Kidney (tissue), 13 donors: ENCODE measurements at regions not wholly inside any gene's neighbourhood (a gene's known extent, or its start where the extent isn't known, plus 50 kb on each side); places are given as distances from the start of the nearest gene placed in this dataset.

Experiments
- DNase-seq, 5 donors: peaks; one replicate each; pipeline ENCODE4 v3.0.0-alpha.2; 2013 to 2020
- FAIRE-seq: peaks from 2 replicates; lab custom pipeline; 2012; peaks lifted over from hg19 to GRCh38; lab: Jason Lieb, UNC
- H3K27ac ChIP-seq, 2 donors: one replicate each; pipeline ENCODE4 v1.7.0; 2013; ENCODE audit warnings: low read depth in 2 of 2, low read length in 2 of 2, inconsistent platforms in 1 of 2
- H3K27me3 ChIP-seq: one replicate; pipeline ENCODE4 v1.7.1; 2013; ENCODE audit warnings: low read length, inconsistent platforms; ENCODE audit not compliant: control insufficient read depth, insufficient read depth
- H3K36me3 ChIP-seq, 3 donors: one replicate each; pipeline versions ENCODE4 v1.7.0 to v1.7.1; 2013; ENCODE audit warnings: low read length in 3 of 3, control low read depth in 1 of 3, inconsistent platforms in 1 of 3; ENCODE audit not compliant: insufficient read depth in 3 of 3, control insufficient read depth in 2 of 3
- H3K4me1 ChIP-seq, 3 donors: one replicate each; pipeline versions ENCODE4 v1.7.0 to v1.7.1; 2013; ENCODE audit warnings: low read length in 3 of 3, inconsistent platforms in 1 of 3, low read depth in 1 of 3; ENCODE audit not compliant: control insufficient read depth in 2 of 3, insufficient read depth in 2 of 3
- H3K4me3 ChIP-seq, 3 donors: one replicate each; pipeline versions ENCODE4 v1.7.0 to v1.8.1; 2013; ENCODE audit warnings: low read length in 3 of 3, control low read depth in 1 of 3, inconsistent platforms in 1 of 3
- H3K9ac ChIP-seq, 3 donors: one replicate each; pipeline versions ENCODE4 v1.7.0 to v1.7.1; 2013; ENCODE audit warnings: low read length in 3 of 3, control low read depth in 1 of 3, inconsistent platforms in 1 of 3
- H3K9me3 ChIP-seq, 3 donors: one replicate each; pipeline versions ENCODE4 v1.7.0 to v1.7.1; 2013; ENCODE audit warnings: low read length in 3 of 3, control low read depth in 1 of 3, inconsistent platforms in 1 of 3; ENCODE audit not compliant: control insufficient read depth in 2 of 3, insufficient read depth in 1 of 3
- CTCF ChIP-seq: IDR thresholded peaks from 3 replicates; pipeline ENCODE4 v1.5.1; 2012; ENCODE audit warnings: mild to moderate bottlenecking, moderate library complexity, borderline replicate concordance; ENCODE audit not compliant: insufficient read depth; ENCODE audit errors: extremely low read depth
- intact Hi-C: fragments of 100-400 bp; cut with DNase I; formaldehyde crosslinking; loops from one replicate; pipeline ENCODE4 v1.11.1; 2022
- donor health status: control.
- donor health status: control.
- donor health status: control.
- donor health status: control.
- donor health status: control.
- donor health status: DM: yes; HTN: yes; CAD: no.
- donor health status: Normal renal cell carcinoma (clear cell type).

GRCh38 chr10:33688506-33688905 lies 354.0 kb upstream of the NRP1 start:
- no peak for DNase-seq
- peaks cover 0 to 11% (median 2%) of the 10 kb centered on the region in 3 donors for H3K9me3 ChIP-seq
- H3K36me3 ChIP-seq, result no peaks in the 10 kb centered on the region
- H3K4me1 ChIP-seq, result no peaks in the 10 kb centered on the region
- no peak for TF ChIP-seq CTCF
- H3K9ac ChIP-seq, result no peak overlapping the region
- no peak for FAIRE-seq
- no peak overlapping the region for H3K4me3 ChIP-seq
- no peaks in the 10 kb centered on the region for H3K27me3 ChIP-seq
- intact Hi-C loops, result no loop called here
- H3K27ac ChIP-seq, result no peak overlapping the region

- no peak for FAIRE-seq
- H3K27ac ChIP-seq, result no peak overlapping the region
- peaks cover 0 to 5% (median 2%) of the 10 kb centered on the region in 3 donors for H3K9me3 ChIP-seq
- H3K36me3 ChIP-seq, result no peaks in the 10 kb centered on the region
- no peak overlapping the region for H3K4me3 ChIP-seq
- no peaks in the 10 kb centered on the region for H3K27me3 ChIP-seq
- no peak overlapping the region for H3K9ac ChIP-seq
- TF ChIP-seq CTCF, result no peak
- intact Hi-C loops, result no loop called here
- no peak for DNase-seq
- H3K4me1 ChIP-seq, result no peaks in the 10 kb centered on the region
Observed at GRCh38 chr10:33684211-33684611, 349.7 kb upstream of the NRP1 start.

- TF ChIP-seq CTCF, result no peak
- intact Hi-C loops, result no loop called here
- no peak overlapping the region for H3K4me3 ChIP-seq
- no peaks in the 10 kb centered on the region for H3K9me3 ChIP-seq
- DNase-seq, result no peak
- H3K4me1 ChIP-seq, result no peaks in the 10 kb centered on the region
- H3K27me3 ChIP-seq, result no peaks in the 10 kb centered on the region
- no peak for FAIRE-seq
- H3K36me3 ChIP-seq, result no peaks in the 10 kb centered on the region
- H3K27ac ChIP-seq, result no peak overlapping the region
- no peak overlapping the region for H3K9ac ChIP-seq
Observed at GRCh38 chr10:33681595-33681994, 347.1 kb upstream of the NRP1 start.

GRCh38 chr10:33680036-33680435 lies 345.6 kb upstream of the NRP1 start:
- Histone ChIP-seq H3K9me3 (no peaks in the 10 kb centered on the region), H3K27ac (no peak overlapping the region), H3K27me3 (no peaks in the 10 kb centered on the region), H3K36me3 (no peaks in the 10 kb centered on the region), H3K4me3 (no peak overlapping the region), H3K4me1 (no peaks in the 10 kb centered on the region), H3K9ac (no peak overlapping the region)
- intact Hi-C loops, result no loop called here
- DNase-seq (no peak), FAIRE-seq (no peak)
- no peak for TF ChIP-seq CTCF
